ENCODE measurements at regions not wholly inside any gene's neighbourhood (a gene's known extent, or its start where the extent isn't known, plus 50 kb on each side); places are given as distances from the start of the nearest gene placed in this dataset.

GRCh38 chr3:23644099-23644498 lies 161.7 kb upstream of the UBE2E1 start:
- DNase-seq (ENCODE audit: low spot score), result no peak
- intact Hi-C loops (cut with DNase I), result no loop called here

- intact Hi-C loops (cut with DNase I), result no loop called here
- no peak for DNase-seq (ENCODE audit: low spot score)
Measured at GRCh38 chr3:23644676-23645075, 161.1 kb upstream of the UBE2E1 start.

GRCh38 chr3:23645533-23646183 lies 160.1 kb upstream of the UBE2E1 start:
- DNase-seq (ENCODE audit: low spot score), result no peak
- intact Hi-C loops (cut with DNase I), result no loop called here

GRCh38 chr3:23646184-23646920 lies 159.4 kb upstream of the UBE2E1 start:
- intact Hi-C loops (cut with DNase I), result no loop called here
- DNase-seq (ENCODE audit: low spot score), result no peak

- DNase-seq (ENCODE audit: low spot score), result no peak
Measured at GRCh38 chr3:23647706-23648258, 158.0 kb upstream of the UBE2E1 start.

GRCh38 chr3:23648326-23648995 lies 157.3 kb upstream of the UBE2E1 start:
- intact Hi-C loops (cut with DNase I), result no loop called here
- DNase-seq (ENCODE audit: low spot score), result no peak

More at GRCh38 chr3:23647706-23648258, 158.0 kb upstream of the UBE2E1 start:
- intact Hi-C loops (cut with DNase I), result no loop called here

GRCh38 chr3:23648996-23649395 lies 156.8 kb upstream of the UBE2E1 start:
- intact Hi-C loops (cut with DNase I), result no loop called here
- no peak for DNase-seq (ENCODE audit: low spot score)

GRCh38 chr3:23649448-23649847 lies 156.3 kb upstream of the UBE2E1 start:
- intact Hi-C loops (cut with DNase I), result no loop called here
- DNase-seq (ENCODE audit: low spot score), result no peak

- no peak for DNase-seq (ENCODE audit: low spot score)
- intact Hi-C loops (cut with DNase I), result no loop called here
Measured at GRCh38 chr3:23650371-23651140, 155.2 kb upstream of the UBE2E1 start.

- intact Hi-C loops (cut with DNase I), result no loop called here
- DNase-seq (ENCODE audit: low spot score), result no peak
Measured at GRCh38 chr3:23653647-23654525, 151.9 kb upstream of the UBE2E1 start.

GRCh38 chr3:23654571-23654970 lies 151.2 kb upstream of the UBE2E1 start:
- DNase-seq (ENCODE audit: low spot score), result no peak
- intact Hi-C loops (cut with DNase I), result no loop called here

GRCh38 chr3:23655749-23656148 lies 150.0 kb upstream of the UBE2E1 start:
- intact Hi-C loops (cut with DNase I), result no loop called here
- DNase-seq (ENCODE audit: low spot score), result no peak

GRCh38 chr3:23656199-23656598 lies 149.6 kb upstream of the UBE2E1 start:
- no peak for DNase-seq (ENCODE audit: low spot score)
- intact Hi-C loops (cut with DNase I), result no loop called here

GRCh38 chr3:23656821-23657220 lies 148.9 kb upstream of the UBE2E1 start:
- DNase-seq (ENCODE audit: low spot score), result no peak
- intact Hi-C loops (cut with DNase I), result no loop called here

- intact Hi-C loops (cut with DNase I), result no loop called here
- DNase-seq (ENCODE audit: low spot score), result no peak
Measured at GRCh38 chr3:23657647-23658046, 148.1 kb upstream of the UBE2E1 start.

GRCh38 chr3:23659274-23659673 lies 146.5 kb upstream of the UBE2E1 start:
- no peak for DNase-seq (ENCODE audit: low spot score)
- intact Hi-C loops (cut with DNase I), result no loop called here

- no peak for DNase-seq (ENCODE audit: low spot score)
- intact Hi-C loops (cut with DNase I), result no loop called here
Measured at GRCh38 chr3:23659840-23660430, 145.8 kb upstream of the UBE2E1 start.

- no peak for DNase-seq (ENCODE audit: low spot score)
- intact Hi-C loops (cut with DNase I), result no loop called here
Measured at GRCh38 chr3:23662079-23662617, 143.6 kb upstream of the UBE2E1 start.

All from cardiac septum (tissue), 1 donor.